NCI-H1694 treated with DMSO at 0.1 percent for 48 hours (cell line): ENCODE measurements at regions not wholly inside any gene's neighbourhood (a gene's known extent, or its start where the extent isn't known, plus 50 kb on each side); places are given as distances from the start of the nearest gene placed in this dataset.
"Not testable (repeated sequence)": the region's sequence is repeated elsewhere in the genome, so short reads cannot be mapped to it uniquely, and the experiment has no call there.

Source experiments
- DNase-seq: peaks from one replicate; lab custom pipeline; 2025; lab: John Stamatoyannopoulos, UW

- no peak for DNase-seq
Observed at GRCh38 chr12:34406996-34407300, 384.7 kb downstream of the ALG10 start.

DNA sequence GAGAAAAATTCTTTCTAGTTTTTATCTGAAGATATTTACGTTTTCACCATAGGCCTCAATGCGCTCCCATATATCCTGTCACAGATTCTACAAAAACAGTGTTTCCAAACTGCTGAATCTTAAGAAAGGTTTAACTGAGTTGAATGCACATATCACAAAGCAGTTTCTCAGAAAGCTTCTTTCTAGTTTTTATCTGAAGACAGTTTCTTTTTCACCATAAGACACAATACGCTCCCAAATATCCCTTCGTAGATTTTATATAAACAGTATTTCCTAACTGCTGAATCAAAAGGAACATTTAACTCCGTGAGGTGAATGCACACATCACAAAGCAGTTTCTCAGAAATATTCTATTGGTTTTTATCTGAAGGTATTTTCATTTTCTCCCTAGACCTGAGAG is 385.5 kb downstream of the ALG10 start:
- no peak for DNase-seq

GRCh38 chr12:34431509-34431908 is 409.2 kb downstream of the ALG10 start:
- DNase-seq = not testable (repeated sequence)
